HG02981 (cell line): ENCODE measurements at regions not wholly inside any gene's neighbourhood (a gene's known extent, or its start where the extent isn't known, plus 50 kb on each side); places are given as distances from the start of the nearest gene placed in this dataset.
A peak's percentile ranks its signal among the peaks of the same experiment; 100 is the strongest.
"Not testable (repeated sequence)": the region's sequence is repeated elsewhere in the genome, so short reads cannot be mapped to it uniquely, and the experiment has no call there.

Experiments
- ATAC-seq: cut with Tn5 transposase; IDR thresholded peaks from one replicate; pipeline ENCODE4 v1.9.1; 2021; ENCODE audit warnings: mild to moderate bottlenecking, moderate library complexity; ENCODE audit not compliant: unreplicated experiment

DNA sequence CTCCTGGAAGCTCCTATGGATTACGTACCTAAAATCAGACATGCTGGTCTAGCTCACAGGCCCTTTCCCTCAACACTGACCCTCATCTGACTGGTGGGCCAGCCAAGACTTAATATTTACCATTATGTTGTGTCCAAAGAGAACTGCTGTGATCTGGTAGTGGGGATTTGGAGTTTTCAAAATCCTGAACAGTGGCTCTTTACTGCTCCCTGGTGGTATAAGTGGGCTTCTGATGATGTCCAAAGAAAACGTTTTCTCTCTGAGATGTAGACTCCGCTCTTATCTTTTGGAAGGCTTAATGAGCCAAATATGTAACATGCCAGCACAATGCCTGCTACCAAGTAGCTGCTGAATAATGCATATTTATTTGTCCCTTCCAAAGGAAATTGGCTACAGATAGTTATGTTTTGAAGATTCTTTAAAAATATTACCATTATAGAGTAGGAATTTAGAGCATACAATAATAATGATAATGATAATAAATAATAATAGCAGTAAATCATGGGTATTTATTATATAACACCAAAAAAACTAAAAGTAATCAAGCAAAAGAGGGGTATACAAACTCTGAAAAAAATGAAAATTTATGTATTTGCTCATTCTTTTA is 406.6 kb upstream of the TNC start:
- ATAC-seq = peak; percentile 65

DNA sequence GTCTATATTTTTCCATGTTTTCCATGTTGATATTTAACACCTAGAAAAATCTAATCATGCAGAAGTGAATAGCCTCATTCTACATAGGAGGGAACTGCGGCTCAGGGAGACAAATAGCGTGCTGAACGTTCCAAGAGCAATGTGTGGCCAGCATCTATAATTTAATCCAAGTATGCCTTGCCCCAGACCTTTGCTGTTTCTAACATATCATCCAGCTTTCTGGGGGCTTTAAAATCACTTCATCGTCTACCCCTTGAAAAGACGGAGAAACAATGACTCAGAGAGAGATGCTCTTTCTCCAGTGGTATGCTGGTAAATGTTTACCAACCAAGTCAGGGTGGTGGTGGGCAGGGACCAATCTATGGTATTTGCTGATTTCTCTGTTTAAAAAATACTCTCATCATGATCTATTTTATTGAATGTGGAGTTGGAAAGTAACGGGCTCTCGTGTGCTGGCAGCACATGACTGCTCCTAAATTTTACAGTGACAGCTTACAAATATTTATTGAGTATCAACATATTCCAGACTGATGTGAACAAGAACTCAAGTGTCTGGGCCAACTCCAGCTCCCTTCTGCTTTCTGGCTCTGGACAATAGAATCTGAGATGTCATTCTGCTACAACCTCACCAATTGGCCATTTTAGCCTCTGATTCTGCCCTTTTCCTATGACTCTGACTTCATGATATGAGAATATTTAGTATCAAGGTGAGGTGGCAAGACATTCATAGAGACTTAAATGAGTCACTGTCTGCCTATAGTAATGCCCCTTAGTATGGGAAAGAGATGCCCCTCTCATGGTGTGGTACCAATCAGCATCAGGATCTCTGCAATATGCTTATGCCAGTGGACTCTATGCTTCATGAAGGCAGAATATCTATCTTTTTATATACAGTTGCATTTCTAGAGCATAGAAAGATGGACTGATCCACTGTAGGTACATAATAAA is 407.4 kb upstream of the TNC start:
- no peak for ATAC-seq

DNA sequence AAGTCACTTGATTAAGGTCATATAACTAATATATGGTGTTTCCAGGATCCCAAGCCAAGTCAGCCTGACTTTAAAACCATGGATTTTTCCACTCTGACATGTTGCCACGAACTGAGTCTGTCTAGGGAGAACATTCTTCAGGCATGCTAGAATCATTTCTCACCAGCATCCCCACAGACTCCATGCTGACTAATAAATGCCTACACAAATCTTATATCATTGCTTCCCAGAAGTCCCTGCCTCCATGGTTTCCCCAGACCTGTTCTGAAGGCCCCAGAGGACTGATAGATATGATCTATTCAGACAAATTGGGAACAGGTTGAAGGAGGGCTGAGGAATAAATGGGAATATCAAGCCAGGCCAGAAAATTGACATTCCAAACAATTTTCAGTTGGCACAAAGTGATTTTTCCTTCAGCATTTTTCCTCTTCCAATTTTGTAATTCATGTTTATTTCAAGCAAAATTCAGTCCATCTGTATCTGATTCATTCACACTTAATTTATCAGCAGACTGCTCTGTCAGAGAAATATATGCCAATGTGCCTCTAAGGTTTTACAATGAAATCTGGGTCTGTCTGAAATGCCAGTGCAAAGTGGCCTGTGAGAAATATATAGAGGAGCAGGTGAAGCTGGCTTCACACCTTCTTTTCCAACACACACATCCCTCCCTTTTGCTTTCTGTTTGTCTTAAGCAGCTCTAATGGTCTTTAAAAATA is 413.6 kb upstream of the TNC start:
- no peak for ATAC-seq

DNA sequence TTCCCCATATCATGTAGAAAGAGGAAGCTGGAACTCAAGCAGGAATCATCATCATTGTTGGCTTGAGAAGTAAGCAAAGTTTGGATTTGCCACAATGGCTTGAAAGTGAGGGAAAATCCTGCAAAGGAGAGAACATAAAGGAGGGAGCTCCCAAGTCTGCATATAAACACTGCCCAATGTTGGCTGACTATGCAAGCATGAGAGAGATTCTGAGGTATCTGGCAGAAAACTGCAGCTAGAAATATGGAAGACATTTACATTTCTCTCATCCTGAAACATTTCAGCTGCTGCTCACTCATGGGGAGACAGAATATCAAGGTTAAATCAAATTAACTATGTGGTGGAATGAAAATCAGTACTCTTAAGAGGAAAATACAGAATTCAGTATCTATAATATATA is 415.6 kb upstream of the TNC start:
- no peak for ATAC-seq

DNA sequence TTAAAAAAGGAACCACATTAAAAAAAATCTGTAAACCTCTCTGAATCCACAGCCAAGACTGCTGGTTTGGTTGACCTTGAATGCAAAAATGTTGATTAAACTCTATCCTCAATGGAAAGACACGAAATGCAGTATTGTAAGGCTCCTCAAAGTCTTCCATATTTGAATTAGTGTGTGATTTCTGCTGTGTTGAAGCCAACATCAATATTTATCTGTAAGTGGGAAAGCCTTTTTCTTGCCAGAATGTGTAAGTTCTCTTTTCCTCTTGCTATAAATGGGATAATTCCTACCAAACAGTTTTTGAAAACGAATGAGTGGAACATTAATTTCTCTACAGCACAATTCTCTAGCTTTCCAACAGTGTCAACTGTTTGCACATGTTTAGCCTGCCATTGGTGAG is 422.1 kb upstream of the TNC start:
- no peak for ATAC-seq

DNA sequence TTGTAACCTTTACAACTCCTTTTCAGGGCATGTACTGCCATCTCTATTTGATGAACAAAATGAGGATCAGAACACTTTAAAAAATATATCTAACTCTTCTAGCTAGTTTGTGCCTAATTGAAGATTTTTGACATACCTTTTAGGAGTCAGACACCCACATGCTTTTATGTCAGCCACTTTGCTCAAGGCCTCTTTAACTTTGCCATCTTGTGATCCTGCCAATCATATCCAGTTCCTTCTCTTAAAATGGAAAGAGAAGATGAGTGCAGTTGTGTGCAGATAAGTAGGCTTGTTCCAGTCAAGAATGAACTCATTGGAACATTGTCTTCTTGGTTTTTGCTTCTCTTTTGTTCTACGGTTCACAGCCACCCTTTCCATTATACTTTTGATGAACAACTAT is 425.6 kb upstream of the TNC start:
- ATAC-seq = no peak

DNA sequence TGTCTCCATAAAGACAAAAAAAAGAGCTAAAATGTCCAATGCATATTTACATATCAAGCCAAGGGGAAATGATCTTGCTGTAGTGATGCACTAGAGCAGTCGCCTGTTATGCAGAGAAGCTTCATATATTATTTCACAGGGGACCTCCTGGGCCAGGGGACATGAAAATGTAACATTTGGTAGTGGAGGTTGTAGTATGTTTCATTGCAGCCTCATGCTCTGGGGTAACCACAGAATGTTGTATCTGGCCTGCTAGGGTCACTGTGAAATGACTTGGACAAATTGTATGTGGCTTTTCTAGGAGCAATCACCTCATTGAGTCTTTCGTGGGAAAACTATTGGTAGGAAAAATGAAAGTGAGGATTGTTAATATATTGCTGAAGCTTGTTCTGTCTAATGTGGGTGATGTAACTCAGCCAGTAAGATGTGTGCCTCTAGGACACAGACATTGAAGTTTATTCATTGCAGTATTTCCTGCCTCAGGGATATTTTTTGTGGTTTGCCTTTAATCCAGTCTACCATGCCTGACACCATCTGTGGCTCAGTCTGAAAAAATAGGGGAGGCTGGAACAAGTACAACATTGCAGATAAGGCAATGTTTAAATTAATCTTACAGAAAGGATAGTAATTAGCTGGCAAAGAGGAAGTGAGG is 430.8 kb upstream of the TNC start:
- ATAC-seq = no peak

DNA sequence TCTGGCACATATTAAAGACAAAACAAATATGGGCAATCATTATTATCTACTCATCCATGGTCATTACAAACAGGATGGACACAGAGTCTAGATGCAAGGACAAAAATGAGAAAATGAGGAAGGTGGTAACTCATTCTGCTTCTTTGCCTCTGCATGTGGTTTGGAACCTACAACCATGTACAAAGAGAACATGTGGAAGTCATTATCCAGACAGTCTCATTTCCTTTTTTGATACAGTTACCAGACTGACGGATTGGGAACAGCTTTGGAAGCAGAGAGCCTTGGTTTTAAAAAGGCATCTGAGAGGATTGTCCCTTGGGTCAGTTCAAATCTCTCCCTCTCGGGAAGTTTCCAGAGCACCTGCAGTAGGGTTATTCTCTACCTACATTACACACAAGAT is 433.4 kb upstream of the TNC start:
- ATAC-seq = no peak

DNA sequence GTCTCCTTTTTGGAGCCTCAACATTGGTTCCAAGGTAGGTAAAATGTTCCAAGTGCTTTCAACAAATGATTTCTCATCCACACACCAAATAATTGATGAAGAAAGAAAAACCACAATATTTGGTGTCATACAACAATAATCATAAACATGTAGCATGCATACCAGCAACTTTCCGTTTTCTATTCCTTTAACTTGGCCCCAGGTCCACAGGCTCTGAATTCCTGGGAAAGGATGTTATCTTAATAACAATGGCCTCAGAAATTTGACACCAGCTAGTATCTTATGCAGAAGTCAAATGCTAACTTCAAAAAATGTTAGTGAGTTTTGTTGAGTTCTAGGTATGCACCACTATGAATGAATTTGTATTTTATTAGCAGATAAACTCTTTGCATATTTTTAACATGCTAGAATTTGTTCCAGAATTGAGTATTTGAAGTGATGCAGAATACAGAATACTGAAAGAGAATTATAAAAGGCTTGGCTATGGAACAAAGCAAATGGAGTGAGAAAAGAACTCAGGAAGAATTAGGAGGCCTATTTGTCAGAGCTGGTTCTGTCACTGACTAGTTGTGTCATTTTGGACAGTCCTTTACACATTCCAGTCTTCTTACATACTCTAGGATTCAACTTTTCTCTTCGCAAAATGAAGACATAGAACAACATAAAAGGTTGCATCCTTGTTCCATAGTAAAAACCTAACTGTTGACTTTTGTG is 435.3 kb upstream of the TNC start:
- no peak for ATAC-seq

DNA sequence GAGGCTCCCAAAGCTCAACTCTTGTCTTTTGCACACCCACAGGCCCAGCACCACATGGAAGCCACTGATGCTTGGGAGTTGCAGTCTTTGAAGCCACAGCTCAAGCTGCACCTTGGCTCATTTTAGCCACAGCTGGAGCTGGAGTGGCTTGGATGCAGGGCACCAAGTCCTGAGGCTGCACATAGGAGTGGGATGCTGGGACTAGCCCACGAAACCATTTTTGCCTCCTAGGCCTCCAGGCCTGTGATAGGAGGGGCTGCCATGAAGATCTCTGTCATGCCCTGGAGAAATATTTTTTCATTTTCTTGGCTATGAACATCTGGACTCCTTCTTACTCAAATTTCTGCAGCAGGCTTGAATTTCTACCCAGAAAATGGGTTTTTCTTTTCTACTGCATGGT is 438.5 kb upstream of the TNC start:
- ATAC-seq = no peak

DNA sequence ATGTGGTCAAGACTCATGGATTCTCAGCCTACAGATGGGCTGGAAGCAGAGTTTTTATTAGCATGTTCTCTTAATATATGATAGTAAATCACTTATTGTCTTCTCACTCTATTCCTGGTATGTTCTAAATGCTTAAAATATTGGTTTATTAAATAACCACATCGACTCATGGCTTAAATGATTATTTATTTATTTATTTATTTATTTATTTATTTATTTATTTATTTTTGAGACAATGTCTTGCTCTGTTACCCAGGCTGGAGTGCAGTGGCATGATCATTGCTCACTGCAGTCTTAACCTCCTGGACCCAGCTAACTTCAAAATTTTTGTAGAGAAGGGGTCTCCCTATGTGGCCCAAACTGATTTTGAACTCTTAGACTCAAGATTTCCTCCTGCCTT is 457.2 kb upstream of the TNC start:
- ATAC-seq = no peak

DNA sequence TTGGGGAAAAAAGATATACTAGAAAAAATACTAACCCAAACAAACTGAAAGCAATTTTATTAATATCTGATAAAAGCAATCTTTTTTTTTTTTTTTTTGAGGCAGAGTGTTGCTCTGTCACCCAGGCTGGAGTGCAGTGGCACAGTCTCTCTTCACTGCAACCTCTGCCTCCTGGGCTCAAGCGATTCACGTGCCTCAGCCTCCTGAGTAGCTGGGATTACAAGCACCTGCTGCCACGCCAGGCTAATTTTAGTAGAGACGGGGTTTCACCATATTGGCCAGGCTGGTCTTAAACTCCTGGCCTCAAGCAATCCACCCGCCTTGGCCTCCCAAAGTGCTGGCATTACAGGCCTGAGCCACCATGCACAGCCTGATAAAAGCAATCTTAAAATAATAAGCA is 467.5 kb upstream of the TNC start:
- ATAC-seq = not testable (repeated sequence)

DNA sequence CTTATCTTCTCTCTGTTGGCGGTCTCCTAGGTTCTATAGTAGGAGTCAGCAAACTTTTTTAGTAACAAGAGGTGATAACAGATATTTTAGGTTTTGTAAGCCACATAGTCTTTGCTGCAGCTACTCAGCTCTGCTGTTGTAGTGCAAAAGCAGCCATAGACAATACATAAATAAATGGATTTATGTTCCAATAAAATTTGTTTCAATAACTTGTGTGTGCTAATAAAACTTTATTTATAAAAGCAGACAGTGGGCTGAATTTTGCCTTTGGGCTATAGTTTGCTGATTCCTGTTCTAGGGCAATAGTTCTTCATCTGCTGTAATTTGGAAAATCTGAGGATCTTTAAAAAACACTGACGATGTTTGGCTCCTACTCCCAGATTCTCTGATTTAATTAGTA is 469.4 kb upstream of the TNC start:
- ATAC-seq = no peak

DNA sequence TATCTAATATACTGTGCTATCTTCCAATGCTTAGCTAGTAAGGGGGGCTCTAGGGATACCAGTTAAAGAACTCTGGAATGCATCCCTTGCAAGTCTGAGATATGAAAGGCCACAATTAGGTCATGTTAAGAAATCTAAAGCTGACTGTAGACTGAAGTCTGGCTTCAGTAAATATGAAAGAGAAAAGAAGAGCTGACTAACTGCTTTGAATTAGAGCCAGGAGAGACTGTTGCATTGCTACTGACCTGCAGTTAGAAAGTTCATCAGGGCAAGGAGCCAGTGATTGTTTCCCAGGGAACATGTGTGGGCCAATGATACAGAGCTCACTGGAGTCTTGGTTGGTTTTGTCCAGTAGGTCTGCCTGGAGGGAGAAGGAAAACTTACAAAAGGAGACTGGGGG is 472.1 kb upstream of the TNC start:
- ATAC-seq = no peak

DNA sequence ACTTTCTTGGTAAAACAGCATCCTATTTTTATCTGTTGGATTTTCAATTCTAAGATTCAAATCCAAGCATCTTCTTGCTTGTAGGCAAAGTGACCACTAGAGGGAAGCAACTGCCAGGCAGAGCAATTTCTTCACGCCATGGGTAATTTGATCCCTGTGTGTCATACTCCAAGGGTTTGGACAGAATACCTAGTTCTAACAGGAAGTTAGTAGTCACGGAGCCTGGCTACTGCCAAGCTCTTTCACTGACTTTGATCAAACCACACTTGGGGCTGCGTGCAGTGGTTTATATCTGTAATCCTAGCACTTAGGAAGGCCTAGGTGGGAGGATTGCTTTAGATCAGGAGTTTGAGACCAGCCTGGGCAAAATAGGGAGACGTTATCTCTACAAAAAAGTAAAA is 473.6 kb upstream of the TNC start:
- ATAC-seq = no peak

DNA sequence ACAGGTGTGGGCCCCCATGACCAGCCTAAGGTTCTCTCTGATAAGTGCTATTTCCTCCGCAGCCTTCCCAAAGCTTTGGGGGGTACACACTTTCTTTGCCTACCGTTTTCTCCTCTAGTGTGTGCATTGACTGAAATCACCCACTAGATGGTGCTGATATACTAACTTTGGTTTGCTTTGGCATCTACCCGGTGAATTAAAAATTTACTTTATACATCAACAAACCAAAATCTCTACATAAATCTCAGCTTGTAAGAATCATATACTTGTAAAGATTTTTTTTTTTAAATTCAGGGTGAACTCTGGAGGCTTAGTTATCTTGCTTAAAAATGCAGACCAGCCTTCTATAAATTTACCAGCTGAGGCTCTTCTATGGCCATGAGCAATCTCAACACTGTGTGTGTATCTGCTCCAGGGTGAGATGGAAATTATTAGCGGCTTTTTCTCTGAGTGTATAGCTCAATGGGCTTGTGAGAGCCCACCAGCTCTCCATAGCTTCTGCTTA is 475.7 kb upstream of the TNC start:
- no peak for ATAC-seq

DNA sequence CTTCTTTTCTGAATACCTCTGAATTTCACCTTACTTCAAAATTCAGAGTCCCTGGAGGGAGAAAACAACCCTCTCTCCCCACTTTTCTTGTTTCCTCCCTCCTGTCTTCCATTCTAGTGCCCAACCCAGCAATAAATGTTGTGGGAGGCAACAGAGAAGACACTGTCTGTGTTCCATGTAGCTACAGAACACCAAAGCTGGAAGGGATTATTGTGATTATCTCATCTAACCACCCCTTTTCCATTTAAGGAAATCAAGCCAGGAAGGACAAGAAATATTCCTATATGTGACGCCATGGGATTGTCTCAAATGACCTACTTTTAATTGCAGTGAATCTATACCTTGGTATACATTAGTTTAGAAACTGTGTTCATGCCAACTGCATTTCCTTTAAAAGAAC is 476.6 kb upstream of the TNC start:
- ATAC-seq = no peak

DNA sequence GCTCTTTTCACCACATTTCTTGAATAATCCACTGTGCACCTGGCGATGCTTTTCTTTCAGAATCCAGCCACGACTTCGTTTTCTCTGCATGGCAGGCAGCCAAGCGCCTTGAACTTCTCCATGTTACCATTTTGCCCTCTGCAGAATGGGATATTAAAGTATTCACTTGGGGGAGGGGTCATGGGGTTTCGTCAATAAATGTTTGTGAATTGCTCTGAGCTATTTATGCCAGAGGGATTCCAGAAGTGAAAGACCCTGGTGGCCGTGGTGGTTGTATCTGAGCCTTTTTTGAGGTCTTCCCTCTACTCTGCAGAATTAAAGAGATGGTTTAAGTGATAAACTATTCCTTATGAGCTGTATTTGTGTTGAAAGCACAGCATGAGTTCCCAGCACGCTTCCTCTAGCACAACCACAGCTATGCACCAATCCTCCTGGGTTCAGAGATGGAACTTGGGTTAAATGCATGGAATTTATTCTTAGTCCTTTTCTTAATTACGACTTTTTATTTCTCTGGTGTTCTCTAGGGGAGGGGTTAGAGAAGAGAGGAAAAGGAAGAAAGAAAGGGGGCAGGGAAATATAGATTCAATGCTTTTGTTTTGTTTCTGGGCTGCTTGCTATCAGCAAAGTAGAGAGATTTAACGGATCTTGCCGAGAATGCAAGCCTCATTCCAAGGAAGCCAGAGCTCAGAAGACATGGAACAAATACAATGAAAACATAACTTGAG is 478.2 kb upstream of the TNC start:
- ATAC-seq = no peak

DNA sequence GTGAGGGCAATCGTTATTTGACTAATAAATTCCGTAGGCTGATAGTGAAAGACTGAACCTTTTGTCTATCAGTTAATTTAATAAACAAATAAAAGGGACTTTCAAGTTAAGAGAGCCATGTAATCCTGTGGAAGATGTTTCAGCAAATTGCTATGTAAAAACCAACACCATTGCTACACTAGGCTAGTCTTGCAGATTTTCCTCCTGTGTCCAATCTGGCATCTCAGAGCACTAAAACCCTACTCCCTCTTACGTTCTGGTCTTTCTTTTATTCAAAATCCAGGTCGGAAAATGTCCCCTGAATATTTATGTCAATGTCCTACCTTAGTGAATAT is 478.8 kb upstream of the TNC start:
- ATAC-seq = no peak

DNA sequence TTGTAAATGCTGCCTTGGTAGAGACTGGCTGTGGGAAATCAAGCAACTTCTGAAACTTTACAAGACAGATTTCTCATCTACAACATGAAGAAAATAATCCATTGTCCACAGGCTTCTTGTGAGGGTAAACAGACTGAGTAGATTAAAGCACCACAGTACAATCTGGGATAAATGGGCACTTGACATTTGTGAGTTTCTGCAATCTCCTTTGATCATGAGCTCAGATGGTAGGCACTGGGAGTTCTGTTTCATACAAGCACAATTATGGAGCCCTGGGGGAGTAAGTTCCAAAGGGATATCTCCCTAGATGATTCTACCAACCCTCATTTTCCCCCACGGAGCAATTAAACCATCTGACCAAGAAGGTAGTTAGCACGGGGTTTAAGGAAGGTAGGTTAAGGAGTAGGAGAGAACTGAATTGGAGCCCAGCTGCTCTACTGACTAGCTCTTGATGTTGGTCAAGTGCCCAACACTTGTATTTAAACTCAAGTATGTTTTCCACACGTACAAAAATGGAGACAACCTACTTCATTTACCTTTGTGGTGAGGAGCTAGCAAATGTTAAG is 479.5 kb upstream of the TNC start:
- ATAC-seq = no peak
